ENCODE measurements at regions not wholly inside any gene's neighbourhood (a gene's known extent, or its start where the extent isn't known, plus 50 kb on each side); places are given as distances from the start of the nearest gene placed in this dataset.

GRCh38 chr4:108219998-108220397 is 51.3 kb upstream of the LEF1 start:
- Histone ChIP-seq H3K4me1 (ENCODE audit: insufficient read depth, low read length) (peaks cover 6% of the 10 kb centered on the region; the same call in 1 of the 2 replicates), H3K4me3 (replicated peaks in 1 of 3; ENCODE audit: insufficient read depth in 1 of 3, low read depth in 2 of 3, low read length in 3 of 3) (no peak overlapping the region), H3K27ac (ENCODE audit: extremely low read length, insufficient read depth, low read length) (no peak overlapping the region), H2AFZ (ENCODE audit: low read length) (no peak overlapping the region), H3K27me3 (ENCODE audit: control insufficient read depth in 1 of 2, insufficient read depth in 2 of 2, low read length in 2 of 2) (no peaks in the 10 kb centered on the region), H3K4me2 (ENCODE audit: low read depth, low read length) (no peak overlapping the region), H3K36me3 (replicated peaks in 1 of 2; ENCODE audit: control insufficient read depth in 1 of 2, insufficient read depth in 2 of 2, low read length in 2 of 2) (no peaks in the 10 kb centered on the region), H3K9me3 (ENCODE audit: low read length) (no peaks in the 10 kb centered on the region), H4K20me1 (ENCODE audit: insufficient read depth, low read length) (no peaks in the 10 kb centered on the region), H3K9ac (ENCODE audit: insufficient read depth, low read depth, low read length) (no peak overlapping the region), H3K79me2 (ENCODE audit: insufficient read depth, low read length) (no peaks in the 10 kb centered on the region)
- ChIA-PET CTCF (ENCODE audit: low intra/inter-chr PET ratio, low total read pairs) (no interaction called here), POLR2A (no interaction called here)
- TF ChIP-seq DZIP1 (CRISPR knock-in tag; IDR thresholded peaks at IDR 0.05) (no peak), CREBL2 (CRISPR knock-in tag; IDR thresholded peaks at IDR 0.05; ENCODE audit: borderline replicate concordance) (no peak), ZNF615 (CRISPR knock-in tag; IDR thresholded peaks at IDR 0.05; ENCODE audit: borderline replicate concordance) (no peak), SP5 (CRISPR knock-in tag; IDR thresholded peaks at IDR 0.05; ENCODE audit: borderline replicate concordance, low read depth) (no peak), ZNF766 (CRISPR knock-in tag; IDR thresholded peaks at IDR 0.05; ENCODE audit: borderline replicate concordance) (no peak), ZBTB10 (CRISPR knock-in tag; IDR thresholded peaks at IDR 0.05; ENCODE audit: borderline replicate concordance) (no peak), ZNF333 (CRISPR knock-in tag; IDR thresholded peaks at IDR 0.05; ENCODE audit: borderline replicate concordance) (no peak), ZEB1 (IDR thresholded peaks at IDR 0.05; ENCODE audit: insufficient replicate concordance, low read depth) (no peak), E2F2 (CRISPR knock-in tag; IDR thresholded peaks at IDR 0.05; ENCODE audit: borderline replicate concordance) (no peak), ZNF672 (CRISPR knock-in tag; IDR thresholded peaks at IDR 0.05) (no peak), ZBTB39 (CRISPR knock-in tag; IDR thresholded peaks at IDR 0.05) (no peak), MXD4 (CRISPR knock-in tag; IDR thresholded peaks at IDR 0.05) (no peak), PAF1 (CRISPR knock-in tag; IDR thresholded peaks at IDR 0.05) (no peak), SMAD1 (CRISPR knock-in tag; IDR thresholded peaks at IDR 0.05; ENCODE audit: borderline replicate concordance, low read depth) (no peak), NCOR1 (IDR thresholded peaks at IDR 0.05; ENCODE audit: borderline replicate concordance, low read length) (no peak)
- ATAC-seq (no peak), DNase-seq (ENCODE audit: low spot score) (no peak), FAIRE-seq (no peak)
- 41% methylated on average over 5 of the region's 5 CpGs for WGBS (ENCODE audit: low lambda C conversion rate)
- BruUV-seq (replicated peaks), result no TSS peak
- in situ Hi-C loops (cut with HindIII; ENCODE audit: extremely low pct_ligation_motif_present, low pct_unique_long_range_greater_than_20kb), result no loop called here
- intact Hi-C loops (cut with micrococcal nuclease; ENCODE audit: unreplicated experiment), result no loop called here
